OCI-LY3 (cell line): ENCODE measurements at regions not wholly inside any gene's neighbourhood (a gene's known extent, or its start where the extent isn't known, plus 50 kb on each side); places are given as distances from the start of the nearest gene placed in this dataset.

Source experiments
- H2AFZ ChIP-seq: fragments of 200-600, 300-600 bp; shearing (Covaris generic); 2 replicates; pipeline ENCODE4 v1.6.0; 2014; ENCODE audit warnings: antibody characterized with exemption, low read depth, low read length
- H3K27ac ChIP-seq: fragments of 200-600, 300-600 bp; sonication (generic); 2 replicates; pipeline ENCODE4 v1.5.1; 2014; ENCODE audit warnings: mild to moderate bottlenecking, low read length, moderate library complexity, mixed read lengths
- H3K27me3 ChIP-seq: fragments of 200-600, 300-600 bp; sonication (generic); 2 replicates; pipeline ENCODE4 v1.6.1; 2014; ENCODE audit warnings: low read depth, low read length, mixed read lengths
- H3K36me3 ChIP-seq: fragments of 200-600, 300-600 bp; sonication (generic); replicated peaks from 2 replicates; pipeline ENCODE3; 2014; ENCODE audit warnings: low read depth, low read length, mixed read lengths
- H3K4me1 ChIP-seq: fragments of 300-600, 200-600 bp; sonication (generic); 2 replicates; pipeline ENCODE4 v1.6.1; 2014; ENCODE audit warnings: low read length, mixed read lengths
- H3K4me2 ChIP-seq: fragments of 200-600, 300-600 bp; sonication (generic); 2 replicates; pipeline ENCODE4 v1.6.1; 2014; ENCODE audit warnings: low read length, mixed read lengths
- H3K4me3 ChIP-seq: fragments of 300-600, 200-600 bp; sonication (generic); 2 replicates; pipeline ENCODE4 v1.5.1; 2014; ENCODE audit warnings: antibody characterized with exemption, mild to moderate bottlenecking, low read length, moderate library complexity
- H3K79me2 ChIP-seq: fragments of 300-600, 200-600 bp; shearing (Covaris generic); 2 replicates; pipeline ENCODE4 v1.6.1; 2014; ENCODE audit warnings: mild to moderate bottlenecking, low read length, mixed read lengths
- H3K9ac ChIP-seq: fragments of 300-600, 200-600 bp; shearing (Covaris generic); 2 replicates; pipeline ENCODE4 v1.6.0; 2014; ENCODE audit warnings: mild to moderate bottlenecking, low read length, moderate library complexity
- H3K9me3 ChIP-seq: fragments of 200-600, 300-600 bp; shearing (Covaris generic); 2 replicates; pipeline ENCODE4 v1.6.1; 2014; ENCODE audit warnings: low read length, mixed read lengths; ENCODE audit not compliant: insufficient read depth
- H4K20me1 ChIP-seq: fragments of 200-600, 300-600 bp; sonication (generic); 2 replicates; pipeline ENCODE4 v1.6.1; 2016; ENCODE audit warnings: low read length, mixed read lengths; ENCODE audit not compliant: insufficient read depth
- CTCF ChIP-seq: fragments of 200-600, 300-600 bp; sonication (generic); IDR thresholded peaks from 2 replicates; pipeline ENCODE4 v1.5.1; 2014; ENCODE audit warnings: antibody characterized with exemption, low read length, low read depth
- EZH2phosphoT487 ChIP-seq: fragments of 200-600 bp; shearing (Covaris generic); IDR thresholded peaks from 2 replicates; pipeline ENCODE4 v1.6.1; 2018; ENCODE audit warnings: antibody characterized with exemption, mixed run types, low read depth

GRCh38 chr1:244314921-244315559 is 136.7 kb downstream of the ADSS2 start:
- Histone ChIP-seq H3K4me1 (peaks cover 8% of the 10 kb centered on the region), H3K27ac (no peak overlapping the region), H2AFZ (no peak overlapping the region), H3K4me2 (no peak overlapping the region), H3K4me3 (no peak overlapping the region), H3K9ac (no peak overlapping the region), H4K20me1 (no peaks in the 10 kb centered on the region), H3K36me3 (no peaks in the 10 kb centered on the region), H3K9me3 (no peaks in the 10 kb centered on the region), H3K79me2 (no peaks in the 10 kb centered on the region), H3K27me3 (no peaks in the 10 kb centered on the region)
- TF ChIP-seq CTCF (no peak), EZH2phosphoT487 (no peak)

DNA sequence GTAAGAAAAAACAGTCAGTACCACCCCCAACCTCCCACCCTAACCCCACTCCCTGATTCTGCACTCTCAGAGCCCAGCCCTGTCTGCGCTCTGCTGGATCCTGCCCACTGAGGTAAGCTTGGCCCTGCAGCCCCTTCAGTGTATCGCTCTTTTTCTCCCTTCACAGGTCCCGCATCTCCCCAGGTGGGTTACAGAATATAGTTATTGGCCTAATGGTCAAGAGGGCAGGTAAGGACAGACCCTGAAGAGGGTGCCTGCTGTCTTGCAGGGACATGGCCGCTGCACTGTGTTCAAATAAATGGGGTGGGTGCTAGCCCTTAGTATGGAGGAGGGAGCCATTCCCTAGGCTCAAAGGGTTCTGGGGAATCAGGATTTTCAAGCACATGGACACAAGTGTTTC is 135.7 kb downstream of the ADSS2 start:
- Histone ChIP-seq H2AFZ (no peak overlapping the region), H3K4me3 (no peak overlapping the region), H4K20me1 (no peaks in the 10 kb centered on the region), H3K79me2 (no peaks in the 10 kb centered on the region), H3K36me3 (no peaks in the 10 kb centered on the region), H3K4me2 (no peak overlapping the region), H3K9ac (no peak overlapping the region), H3K9me3 (no peaks in the 10 kb centered on the region), H3K4me1 (peaks cover 9% of the 10 kb centered on the region), H3K27ac (no peak overlapping the region), H3K27me3 (no peaks in the 10 kb centered on the region)
- no peak for TF ChIP-seq EZH2phosphoT487
- TF ChIP-seq CTCF: no peak

DNA sequence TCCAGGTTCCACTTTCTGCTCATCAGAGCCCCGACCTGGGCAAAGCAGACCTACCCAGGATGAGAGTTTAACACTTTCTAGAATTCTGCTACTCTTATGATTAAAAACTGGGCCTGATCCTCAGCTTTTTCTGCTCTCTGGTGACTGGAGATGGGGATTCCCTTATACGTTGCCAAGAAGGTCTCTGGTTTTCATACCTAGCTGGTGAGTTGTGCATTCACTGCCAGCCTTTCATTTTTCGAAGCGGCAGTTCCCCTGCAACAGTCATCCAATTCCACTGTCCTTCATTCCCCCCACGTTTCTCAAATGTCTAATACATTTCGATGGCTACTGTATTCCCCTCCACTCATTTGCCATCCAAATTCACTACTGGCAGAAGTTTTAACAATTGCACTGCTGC is 135.3 kb downstream of the ADSS2 start:
- no peak overlapping the region for H3K4me2 ChIP-seq
- H3K27ac ChIP-seq: no peak overlapping the region
- H3K4me3 ChIP-seq: no peak overlapping the region
- H3K27me3 ChIP-seq: no peaks in the 10 kb centered on the region
- no peaks in the 10 kb centered on the region for H3K36me3 ChIP-seq
- no peaks in the 10 kb centered on the region for H3K9me3 ChIP-seq
- no peaks in the 10 kb centered on the region for H3K79me2 ChIP-seq
- TF ChIP-seq EZH2phosphoT487 (no peak), CTCF (no peak)
- no peak overlapping the region for H3K9ac ChIP-seq
- no peaks in the 10 kb centered on the region for H4K20me1 ChIP-seq
- no peak overlapping the region for H2AFZ ChIP-seq
- H3K4me1 ChIP-seq: peaks cover 9% of the 10 kb centered on the region

DNA sequence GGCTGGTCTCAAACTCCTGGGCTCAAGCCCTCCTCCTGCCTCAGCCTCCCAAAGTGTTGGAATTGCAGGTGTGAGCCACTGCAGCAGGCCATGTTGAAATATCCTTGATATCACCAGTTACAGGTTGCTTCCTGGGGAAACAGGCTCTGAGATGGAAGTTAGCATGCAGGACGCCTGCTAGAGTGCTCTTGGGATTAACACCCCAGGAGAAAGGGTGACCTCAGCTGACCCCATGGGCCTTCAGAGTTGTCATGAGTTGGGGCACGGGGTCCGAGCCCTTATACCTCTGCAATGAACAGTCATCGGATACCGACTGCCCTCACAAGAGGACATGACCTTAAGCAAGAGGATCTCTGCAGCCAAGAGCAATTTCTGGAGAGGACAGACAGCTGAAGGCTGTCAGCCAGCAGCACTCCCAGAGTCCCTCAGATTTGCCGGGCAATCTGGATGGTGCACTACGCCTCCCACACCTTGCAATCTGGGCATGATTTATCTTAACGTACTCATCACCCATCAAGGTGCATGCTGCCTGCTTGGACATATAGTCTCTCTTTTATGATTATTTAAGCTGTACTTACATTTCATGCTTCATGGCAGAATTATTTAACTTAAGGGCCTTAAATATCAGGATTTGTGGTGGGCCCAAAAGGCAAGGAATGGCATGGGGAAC is 134.6 kb downstream of the ADSS2 start:
- H3K4me3 ChIP-seq: no peak overlapping the region
- H3K4me2 ChIP-seq: no peak overlapping the region
- H3K79me2 ChIP-seq: no peaks in the 10 kb centered on the region
- TF ChIP-seq CTCF (no peak), EZH2phosphoT487 (no peak)
- H2AFZ ChIP-seq: no peak overlapping the region
- no peaks in the 10 kb centered on the region for H4K20me1 ChIP-seq
- H3K9me3 ChIP-seq: no peaks in the 10 kb centered on the region
- H3K4me1 ChIP-seq: peaks cover 9% of the 10 kb centered on the region
- no peaks in the 10 kb centered on the region for H3K27me3 ChIP-seq
- H3K36me3 ChIP-seq: no peaks in the 10 kb centered on the region
- no peak overlapping the region for H3K27ac ChIP-seq
- no peak overlapping the region for H3K9ac ChIP-seq
